ENCODE measurements at regions not wholly inside any gene's neighbourhood (a gene's known extent, or its start where the extent isn't known, plus 50 kb on each side); places are given as distances from the start of the nearest gene placed in this dataset.

DNA sequence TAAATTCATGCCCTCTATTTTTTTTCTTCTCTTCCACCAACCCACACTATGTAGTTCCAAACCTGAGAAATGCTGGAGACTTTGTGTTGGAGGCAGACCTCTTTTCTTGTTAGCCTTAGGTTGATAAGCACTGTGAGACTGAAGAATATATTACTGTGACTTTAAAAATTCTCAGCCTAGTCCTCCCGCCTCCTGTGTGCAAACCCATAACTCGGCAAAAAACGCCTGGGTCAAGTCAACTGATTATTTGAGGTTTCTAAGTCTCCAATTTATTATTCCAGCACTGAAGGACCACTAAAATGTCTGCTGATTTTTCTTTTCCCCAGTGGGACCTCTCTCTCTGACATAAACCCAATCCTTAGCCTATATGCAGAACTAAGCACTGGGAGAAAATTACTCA is 1946.0 kb upstream of the RAG2 start:
- H2AFZ ChIP-seq (ENCODE audit: control insufficient read depth, low read depth, low read length), result no peak overlapping the region
- WGBS (ENCODE audit: insufficient coverage, insufficient replicate concordance, low lambda C conversion rate, missing lambda C conversion rate), result 23% methylated on average over 3 of the region's 3 CpGs
- CTCF ChIA-PET, result no interaction called here

More for the DNA sequence above, 1946.0 kb upstream of the RAG2 start:
- intact Hi-C loops (cut with micrococcal nuclease; ENCODE audit: unreplicated experiment) (no loop called here), in situ Hi-C loops (cut with MboI) (no loop called here)
- RAD21 ChIA-PET (ENCODE audit: unreplicated experiment), result no interaction called here
- POLR2A ChIA-PET, result no interaction called here
- Histone ChIP-seq H3K27ac (ENCODE audit: control insufficient read depth, insufficient read depth) (no peak overlapping the region), H3K4me3 (no peak overlapping the region), H3K9ac (ENCODE audit: control insufficient read depth, insufficient read depth, low read length) (no peak overlapping the region), H4K20me1 (ENCODE audit: control insufficient read depth, insufficient read depth) (no peaks in the 10 kb centered on the region), H3K79me2 (ENCODE audit: control insufficient read depth, insufficient read depth, low read length) (no peaks in the 10 kb centered on the region), H3K27me3 (replicated peaks in 1 of 2; ENCODE audit: control insufficient read depth in 2 of 2, insufficient read depth in 2 of 2, low read length in 1 of 2) (no peaks in the 10 kb centered on the region), H3K36me3 (ENCODE audit: control insufficient read depth in 2 of 2, insufficient read depth in 2 of 2, low read length in 1 of 2) (no peaks in the 10 kb centered on the region), H3K4me1 (ENCODE audit: control insufficient read depth, insufficient read depth, low read length) (no peaks in the 10 kb centered on the region), H3K9me3 (replicated peaks; ENCODE audit: control insufficient read depth, insufficient read depth, low read length) (no peaks in the 10 kb centered on the region), H3K4me2 (ENCODE audit: control insufficient read depth, insufficient read depth) (no peak overlapping the region)
- SMC1A ChIA-PET (ENCODE audit: uncharacterized antibody, unreplicated experiment), result no interaction called here
- ATAC-seq (no peak), FAIRE-seq (no peak), DNase-seq (ENCODE audit: low read depth, low spot score) (no peak)
- BruUV-seq (replicated peaks), result no TSS peak
- TF ChIP-seq YBX1 (IDR thresholded peaks at IDR 0.05) (no peak), MXI1 (IDR thresholded peaks at IDR 0.05; ENCODE audit: low read depth, low read length) (no peak), ASH2L (IDR thresholded peaks at IDR 0.05; ENCODE audit: borderline replicate concordance, low read depth) (no peak), ZNF384 (IDR thresholded peaks at IDR 0.05; ENCODE audit: borderline replicate concordance, low read depth, low read length) (no peak), SUPT20H (IDR thresholded peaks at IDR 0.05; ENCODE audit: borderline replicate concordance, control insufficient read depth, low read depth, low read length) (no peak), NR2F1 (conservative IDR thresholded peaks at IDR 0.05) (no peak), RELA (IDR thresholded peaks at IDR 0.05; ENCODE audit: borderline replicate concordance, partially characterized antibody) (no peak), MEF2A (IDR thresholded peaks at IDR 0.05; ENCODE audit: insufficient read depth, low read depth, low read length) (no peak), CREM (IDR thresholded peaks at IDR 0.05; ENCODE audit: low read depth) (no peak), ZZZ3 (IDR thresholded peaks at IDR 0.05; ENCODE audit: control insufficient read depth, insufficient read length, low read depth) (no peak), RB1 (IDR thresholded peaks at IDR 0.05; ENCODE audit: borderline replicate concordance) (no peak), SIN3A (IDR thresholded peaks at IDR 0.05; ENCODE audit: low read depth, low read length) (no peak), MTA2 (IDR thresholded peaks at IDR 0.05; ENCODE audit: low read depth) (no peak), HDAC6 (IDR thresholded peaks at IDR 0.05; ENCODE audit: unreplicated experiment) (no peak)
- TF ChIP-seq, protein P1, sequence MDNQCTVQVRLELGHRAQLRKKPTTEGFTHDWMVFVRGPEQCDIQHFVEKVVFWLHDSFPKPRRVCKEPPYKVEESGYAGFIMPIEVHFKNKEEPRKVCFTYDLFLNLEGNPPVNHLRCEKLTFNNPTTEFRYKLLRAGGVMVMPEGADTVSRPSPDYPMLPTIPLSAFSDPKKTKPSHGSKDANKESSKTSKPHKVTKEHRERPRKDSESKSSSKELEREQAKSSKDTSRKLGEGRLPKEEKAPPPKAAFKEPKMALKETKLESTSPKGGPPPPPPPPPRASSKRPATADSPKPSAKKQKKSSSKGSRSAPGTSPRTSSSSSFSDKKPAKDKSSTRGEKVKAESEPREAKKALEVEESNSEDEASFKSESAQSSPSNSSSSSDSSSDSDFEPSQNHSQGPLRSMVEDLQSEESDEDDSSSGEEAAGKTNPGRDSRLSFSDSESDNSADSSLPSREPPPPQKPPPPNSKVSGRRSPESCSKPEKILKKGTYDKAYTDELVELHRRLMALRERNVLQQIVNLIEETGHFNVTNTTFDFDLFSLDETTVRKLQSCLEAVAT (IDR thresholded peaks at IDR 0.05), result no peak
- TF ChIP-seq, protein P2, sequence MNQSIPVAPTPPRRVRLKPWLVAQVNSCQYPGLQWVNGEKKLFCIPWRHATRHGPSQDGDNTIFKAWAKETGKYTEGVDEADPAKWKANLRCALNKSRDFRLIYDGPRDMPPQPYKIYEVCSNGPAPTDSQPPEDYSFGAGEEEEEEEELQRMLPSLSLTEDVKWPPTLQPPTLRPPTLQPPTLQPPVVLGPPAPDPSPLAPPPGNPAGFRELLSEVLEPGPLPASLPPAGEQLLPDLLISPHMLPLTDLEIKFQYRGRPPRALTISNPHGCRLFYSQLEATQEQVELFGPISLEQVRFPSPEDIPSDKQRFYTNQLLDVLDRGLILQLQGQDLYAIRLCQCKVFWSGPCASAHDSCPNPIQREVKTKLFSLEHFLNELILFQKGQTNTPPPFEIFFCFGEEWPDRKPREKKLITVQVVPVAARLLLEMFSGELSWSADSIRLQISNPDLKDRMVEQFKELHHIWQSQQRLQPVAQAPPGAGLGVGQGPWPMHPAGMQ (IDR thresholded peaks at IDR 0.05; ENCODE audit: borderline replicate concordance), result no peak
- TF ChIP-seq, protein P3, sequence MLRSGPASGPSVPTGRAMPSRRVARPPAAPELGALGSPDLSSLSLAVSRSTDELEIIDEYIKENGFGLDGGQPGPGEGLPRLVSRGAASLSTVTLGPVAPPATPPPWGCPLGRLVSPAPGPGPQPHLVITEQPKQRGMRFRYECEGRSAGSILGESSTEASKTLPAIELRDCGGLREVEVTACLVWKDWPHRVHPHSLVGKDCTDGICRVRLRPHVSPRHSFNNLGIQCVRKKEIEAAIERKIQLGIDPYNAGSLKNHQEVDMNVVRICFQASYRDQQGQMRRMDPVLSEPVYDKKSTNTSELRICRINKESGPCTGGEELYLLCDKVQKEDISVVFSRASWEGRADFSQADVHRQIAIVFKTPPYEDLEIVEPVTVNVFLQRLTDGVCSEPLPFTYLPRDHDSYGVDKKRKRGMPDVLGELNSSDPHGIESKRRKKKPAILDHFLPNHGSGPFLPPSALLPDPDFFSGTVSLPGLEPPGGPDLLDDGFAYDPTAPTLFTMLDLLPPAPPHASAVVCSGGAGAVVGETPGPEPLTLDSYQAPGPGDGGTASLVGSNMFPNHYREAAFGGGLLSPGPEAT (IDR thresholded peaks at IDR 0.05; ENCODE audit: low read depth), result no peak
- TF ChIP-seq, protein P4, sequence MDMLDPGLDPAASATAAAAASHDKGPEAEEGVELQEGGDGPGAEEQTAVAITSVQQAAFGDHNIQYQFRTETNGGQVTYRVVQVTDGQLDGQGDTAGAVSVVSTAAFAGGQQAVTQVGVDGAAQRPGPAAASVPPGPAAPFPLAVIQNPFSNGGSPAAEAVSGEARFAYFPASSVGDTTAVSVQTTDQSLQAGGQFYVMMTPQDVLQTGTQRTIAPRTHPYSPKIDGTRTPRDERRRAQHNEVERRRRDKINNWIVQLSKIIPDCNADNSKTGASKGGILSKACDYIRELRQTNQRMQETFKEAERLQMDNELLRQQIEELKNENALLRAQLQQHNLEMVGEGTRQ (IDR thresholded peaks at IDR 0.05; ENCODE audit: borderline replicate concordance, low read depth, low read length), result no peak

All from GM12878 (cell line).